Breast epithelium (tissue), 4 donors: ENCODE measurements at regions not wholly inside any gene's neighbourhood (a gene's known extent, or its start where the extent isn't known, plus 50 kb on each side); places are given as distances from the start of the nearest gene placed in this dataset.

Source experiments
- DNase-seq, 2 donors: peaks; one replicate each; pipeline ENCODE4 v3.0.0-alpha.2; 2019; ENCODE audit warnings: low spot score in 2 of 2
- H3K27ac ChIP-seq, 2 donors: fragments of 200-600 bp; sonication (generic) in 1 of 2; one replicate each; pipeline ENCODE4 v1.5.1; 2016 to 2019; ENCODE audit warnings: mild to moderate bottlenecking in 1 of 2
- H3K27me3 ChIP-seq, 2 donors: fragments of 200-600 bp; sonication (generic) in 1 of 2; one replicate each; pipeline versions ENCODE4 v1.5.1 to v1.6.0; 2017 to 2019; ENCODE audit warnings: control low read depth in 1 of 2, mild to moderate bottlenecking in 1 of 2
- H3K36me3 ChIP-seq: fragments of 200-600 bp; one replicate; pipeline ENCODE4 v1.5.1; 2019
- H3K4me1 ChIP-seq, 2 donors: fragments of 200-600 bp; sonication (generic); one replicate each; pipeline ENCODE4 v1.5.1; 2016 to 2019; ENCODE audit warnings: control low read depth in 1 of 2
- H3K4me3 ChIP-seq, 3 donors: fragments of 200-600 bp; sonication (generic); 1 replicate in 2 of 3; 2 replicates in 1 of 3; pipeline ENCODE4 v1.5.1; 2016 to 2019; ENCODE audit warnings: mild to moderate bottlenecking in 3 of 3, moderate library complexity in 2 of 3
- H3K9me3 ChIP-seq, 2 donors: fragments of 200-600 bp; sonication (generic) in 1 of 2; one replicate each; pipeline ENCODE4 v1.5.1; 2016 to 2019; ENCODE audit warnings: control low read depth in 1 of 2
- CTCF ChIP-seq, 3 donors: fragments of 450-650 bp; IDR thresholded peaks; one replicate each; pipeline ENCODE4 v1.5.1; 2016 to 2017; ENCODE audit warnings: antibody characterized with exemption in 3 of 3, mild to moderate bottlenecking in 3 of 3, moderate library complexity in 3 of 3
- POLR2A ChIP-seq: fragments of 450-650 bp; IDR thresholded peaks from one replicate; pipeline ENCODE4 v1.6.1; 2016; ENCODE audit warnings: antibody characterized with exemption, mild to moderate bottlenecking, moderate library complexity
- POLR2AphosphoS5 ChIP-seq, 3 donors: sonication (generic); formaldehyde crosslinking; IDR thresholded peaks; one replicate each; pipeline ENCODE4 v1.6.1; 2017; ENCODE audit warnings: antibody characterized with exemption in 3 of 3
- intact Hi-C: fragments of 100-400 bp; cut with DNase I; formaldehyde crosslinking; loops from one replicate; pipeline ENCODE4 v1.15.1; 2023; ENCODE audit warnings: low total_unique reads

- intact Hi-C loops = no loop called here
- H3K27ac ChIP-seq = no peak overlapping the region
These were observed 86.7 kb upstream of the HDAC9 start for GRCh38 chr7:18408868-18409267.

GRCh38 chr7:18413447-18413846 is 82.1 kb upstream of the HDAC9 start:
- Histone ChIP-seq H3K27me3 (no peaks in the 10 kb centered on the region), H3K4me1 (no peaks in the 10 kb centered on the region), H3K9me3 (no peaks in the 10 kb centered on the region), H3K27ac (no peak overlapping the region), H3K36me3 (no peaks in the 10 kb centered on the region), H3K4me3 (no peak overlapping the region)
- no peak for TF ChIP-seq CTCF (IDR thresholded peaks at IDR 0.05)
- no peak for TF ChIP-seq POLR2AphosphoS5 (IDR thresholded peaks at IDR 0.05)
- no peak for TF ChIP-seq POLR2A
- intact Hi-C loops = no loop called here
- DNase-seq = no peak

More at GRCh38 chr7:18408868-18409267, 86.7 kb upstream of the HDAC9 start:
- no peak for TF ChIP-seq POLR2AphosphoS5 (IDR thresholded peaks at IDR 0.05)
- TF ChIP-seq POLR2A = no peak
- no peak for TF ChIP-seq CTCF (IDR thresholded peaks at IDR 0.05)
- DNase-seq = no peak
- no peak overlapping the region for H3K4me3 ChIP-seq
- no peaks in the 10 kb centered on the region for H3K27me3 ChIP-seq
- H3K36me3 ChIP-seq = no peaks in the 10 kb centered on the region
- no peaks in the 10 kb centered on the region for H3K9me3 ChIP-seq
- no peaks in the 10 kb centered on the region for H3K4me1 ChIP-seq

GRCh38 chr7:18414885-18415284 is 80.7 kb upstream of the HDAC9 start:
- DNase-seq = no peak
- intact Hi-C loops = no loop called here

GRCh38 chr7:18416988-18417387 is 78.6 kb upstream of the HDAC9 start:
- no peaks in the 10 kb centered on the region for H3K27me3 ChIP-seq
- H3K9me3 ChIP-seq = no peaks in the 10 kb centered on the region
- H3K27ac ChIP-seq = no peak overlapping the region
- DNase-seq = no peak
- no peaks in the 10 kb centered on the region for H3K4me1 ChIP-seq
- H3K36me3 ChIP-seq = no peaks in the 10 kb centered on the region
- intact Hi-C loops = no loop called here
- no peak overlapping the region for H3K4me3 ChIP-seq
- no peak for TF ChIP-seq CTCF (IDR thresholded peaks at IDR 0.05)
- no peak for TF ChIP-seq POLR2AphosphoS5 (IDR thresholded peaks at IDR 0.05)
- TF ChIP-seq POLR2A = no peak

More at GRCh38 chr7:18414885-18415284, 80.7 kb upstream of the HDAC9 start:
- H3K36me3 ChIP-seq = no peaks in the 10 kb centered on the region
- no peaks in the 10 kb centered on the region for H3K9me3 ChIP-seq
- no peaks in the 10 kb centered on the region for H3K27me3 ChIP-seq
- H3K27ac ChIP-seq = no peak overlapping the region
- H3K4me1 ChIP-seq = no peaks in the 10 kb centered on the region
- TF ChIP-seq POLR2AphosphoS5 (IDR thresholded peaks at IDR 0.05) = no peak
- no peak for TF ChIP-seq CTCF (IDR thresholded peaks at IDR 0.05)
- TF ChIP-seq POLR2A = no peak
- no peak overlapping the region for H3K4me3 ChIP-seq

- Histone ChIP-seq H3K27ac (no peak overlapping the region), H3K4me1 (no peaks in the 10 kb centered on the region), H3K27me3 (no peaks in the 10 kb centered on the region), H3K36me3 (no peaks in the 10 kb centered on the region), H3K9me3 (no peaks in the 10 kb centered on the region), H3K4me3 (no peak overlapping the region)
- TF ChIP-seq CTCF (IDR thresholded peaks at IDR 0.05) = no peak
- TF ChIP-seq POLR2AphosphoS5 (IDR thresholded peaks at IDR 0.05) = no peak
- no peak for TF ChIP-seq POLR2A
- DNase-seq = no peak
- intact Hi-C loops = no loop called here
These were observed 76.1 kb upstream of the HDAC9 start for GRCh38 chr7:18419456-18419855.
